ENCODE measurements at regions not wholly inside any gene's neighbourhood (a gene's known extent, or its start where the extent isn't known, plus 50 kb on each side); places are given as distances from the start of the nearest gene placed in this dataset.

GRCh38 chr7:22676385-22676784 lies 50.6 kb upstream of the IL6 start:
- TF ChIP-seq FOXM1 (IDR thresholded peaks at IDR 0.05; ENCODE audit: low read depth): no peak
- no peak for TF ChIP-seq CHD2 (IDR thresholded peaks at IDR 0.05; ENCODE audit: low read length, partially characterized antibody)
- no peak for TF ChIP-seq JUND (IDR thresholded peaks at IDR 0.05)
- no peak for TF ChIP-seq GATA2 (CRISPR knock-in tag; IDR thresholded peaks at IDR 0.05)
- Histone ChIP-seq H2AFZ (ENCODE audit: low read depth) (no peak overlapping the region), H3K4me3 (ENCODE audit: low read depth in 2 of 2, low read length in 1 of 2) (no peak overlapping the region), H3K9ac (no peak overlapping the region), H3K4me2 (no peak overlapping the region), H3K27ac (ENCODE audit: low read depth in 2 of 2, low read length in 1 of 2) (no peak overlapping the region), H4K20me1 (ENCODE audit: insufficient read depth) (no peaks in the 10 kb centered on the region), H3F3A (replicated peaks; ENCODE audit: insufficient read depth) (no peaks in the 10 kb centered on the region), H3K27me3 (ENCODE audit: insufficient read depth) (peaks cover 20% of the 10 kb centered on the region), H3K36me3 (replicated peaks in 1 of 2; ENCODE audit: control insufficient read depth in 1 of 2, insufficient read depth in 2 of 2, low read length in 1 of 2) (no peaks in the 10 kb centered on the region), H3K4me1 (ENCODE audit: control insufficient read depth in 1 of 2, insufficient read depth in 2 of 2, low read depth in 1 of 2, low read length in 1 of 2) (no peaks in the 10 kb centered on the region), H3K9me2 (no peaks in the 10 kb centered on the region), H3K9me3 (no peaks in the 10 kb centered on the region), H3K79me2 (ENCODE audit: insufficient read depth) (no peaks in the 10 kb centered on the region)
- no peak for DNase-seq
- POLR2A ChIA-PET: no interaction called here
- WGBS (ENCODE audit: low lambda C conversion rate): 9% methylated on average over 2 of the region's 2 CpGs
- CTCF ChIA-PET: no interaction called here

GRCh38 chr7:22675917-22676343 lies 51.1 kb upstream of the IL6 start:
- CTCF ChIA-PET: interaction anchor here (0.6 kb wide), 1 partner anchor 8 kb away, joined by 3 read pairs; no protein-coding TSS in a partner anchor
- H2AFZ ChIP-seq (ENCODE audit: low read depth): no peak overlapping the region
- H3K4me1 ChIP-seq (ENCODE audit: control insufficient read depth in 1 of 2, insufficient read depth in 2 of 2, low read depth in 1 of 2, low read length in 1 of 2): no peaks in the 10 kb centered on the region
- H3K27me3 ChIP-seq (ENCODE audit: insufficient read depth): peaks cover 16% of the 10 kb centered on the region
- no peaks in the 10 kb centered on the region for H3K9me2 ChIP-seq
- POLR2A ChIA-PET: no interaction called here
- no peak for DNase-seq
- H4K20me1 ChIP-seq (ENCODE audit: insufficient read depth): no peaks in the 10 kb centered on the region
- no peaks in the 10 kb centered on the region for H3F3A ChIP-seq (replicated peaks; ENCODE audit: insufficient read depth)
- no peak overlapping the region for H3K4me2 ChIP-seq
- no peak overlapping the region for H3K9ac ChIP-seq
- H3K36me3 ChIP-seq (replicated peaks in 1 of 2; ENCODE audit: control insufficient read depth in 1 of 2, insufficient read depth in 2 of 2, low read length in 1 of 2): no peaks in the 10 kb centered on the region
- no peak overlapping the region for H3K4me3 ChIP-seq (ENCODE audit: low read depth in 2 of 2, low read length in 1 of 2)
- no peak for TF ChIP-seq RXRA (IDR thresholded peaks at IDR 0.05; ENCODE audit: borderline replicate concordance, low read depth)
- TF ChIP-seq RAD21 (IDR thresholded peaks at IDR 0.05; ENCODE audit: low read length): no peak
- TF ChIP-seq GABPA (IDR thresholded peaks at IDR 0.05; ENCODE audit: low read depth): no peak
- no peak for TF ChIP-seq SIN3A (IDR thresholded peaks at IDR 0.05; ENCODE audit: borderline replicate concordance, low read depth, low read length)
- no peak for TF ChIP-seq JUND (IDR thresholded peaks at IDR 0.05)
- TF ChIP-seq YY1 (IDR thresholded peaks at IDR 0.05; ENCODE audit: low read depth): no peak
- no peak for TF ChIP-seq EZH2phosphoT487 (IDR thresholded peaks at IDR 0.05; ENCODE audit: borderline replicate concordance, low read depth)
- H3K79me2 ChIP-seq (ENCODE audit: insufficient read depth): no peaks in the 10 kb centered on the region
- 31% methylated on average over 2 of the region's 2 CpGs for WGBS (ENCODE audit: low lambda C conversion rate)
- H3K27ac ChIP-seq (ENCODE audit: low read depth in 2 of 2, low read length in 1 of 2): no peak overlapping the region
- no peaks in the 10 kb centered on the region for H3K9me3 ChIP-seq

DNA sequence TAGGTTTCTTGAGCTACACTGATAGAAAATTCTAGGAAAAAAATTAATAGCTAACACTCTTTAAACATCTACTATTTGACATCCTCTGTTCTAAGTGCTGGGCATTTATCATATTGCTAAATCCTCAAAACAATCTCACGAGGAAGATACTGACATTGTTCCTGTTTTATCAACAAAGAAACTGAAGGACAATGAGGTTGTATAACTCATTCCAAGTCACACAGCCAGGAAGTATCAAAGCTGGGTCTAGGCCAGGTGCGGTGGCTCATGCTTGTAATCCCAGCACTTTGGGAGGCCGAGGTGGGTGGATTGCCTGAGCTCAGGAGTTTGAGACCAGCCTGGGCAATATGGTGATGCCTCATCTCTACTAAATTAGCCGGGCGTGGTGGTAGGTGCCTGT lies 51.6 kb upstream of the IL6 start:
- H3K4me3 ChIP-seq (ENCODE audit: low read depth in 2 of 2, low read length in 1 of 2): no peak overlapping the region
- no peaks in the 10 kb centered on the region for H3K36me3 ChIP-seq (replicated peaks in 1 of 2; ENCODE audit: control insufficient read depth in 1 of 2, insufficient read depth in 2 of 2, low read length in 1 of 2)
- CTCF ChIA-PET: interaction anchor here (0.6 kb wide), 1 partner anchor 8 kb away, joined by 3 read pairs; no protein-coding TSS in a partner anchor
- POLR2A ChIA-PET: no interaction called here
- no peaks in the 10 kb centered on the region for H3K79me2 ChIP-seq (ENCODE audit: insufficient read depth)
- H3F3A ChIP-seq (replicated peaks; ENCODE audit: insufficient read depth): no peaks in the 10 kb centered on the region
- H3K9ac ChIP-seq: no peak overlapping the region
- H3K27me3 ChIP-seq (ENCODE audit: insufficient read depth): peaks cover 11% of the 10 kb centered on the region
- no peaks in the 10 kb centered on the region for H3K4me1 ChIP-seq (ENCODE audit: control insufficient read depth in 1 of 2, insufficient read depth in 2 of 2, low read depth in 1 of 2, low read length in 1 of 2)
- no peak overlapping the region for H3K27ac ChIP-seq (ENCODE audit: low read depth in 2 of 2, low read length in 1 of 2)
- H2AFZ ChIP-seq (ENCODE audit: low read depth): no peak overlapping the region
- no peaks in the 10 kb centered on the region for H3K9me2 ChIP-seq
- H3K4me2 ChIP-seq: no peak overlapping the region
- H3K9me3 ChIP-seq: no peaks in the 10 kb centered on the region
- no peak for DNase-seq
- WGBS (ENCODE audit: low lambda C conversion rate): 17% methylated on average over 5 of the region's 5 CpGs
- H4K20me1 ChIP-seq (ENCODE audit: insufficient read depth): no peaks in the 10 kb centered on the region
- TF ChIP-seq FOSL2 (IDR thresholded peaks at IDR 0.05; ENCODE audit: borderline replicate concordance, low read depth) (no peak), EZH2phosphoT487 (IDR thresholded peaks at IDR 0.05; ENCODE audit: borderline replicate concordance, low read depth) (no peak), ZBTB33 (IDR thresholded peaks at IDR 0.05; ENCODE audit: borderline replicate concordance, low read depth) (no peak), EP300 (IDR thresholded peaks at IDR 0.05; ENCODE audit: borderline replicate concordance in 1 of 2, low read depth in 1 of 2, low read length in 1 of 2) (no peak), TEAD4 (IDR thresholded peaks at IDR 0.05; ENCODE audit: borderline replicate concordance, insufficient read depth) (no peak), YY1 (IDR thresholded peaks at IDR 0.05; ENCODE audit: low read depth) (no peak), MXI1 (IDR thresholded peaks at IDR 0.05; ENCODE audit: low read depth, low read length) (no peak), USF2 (IDR thresholded peaks at IDR 0.05; ENCODE audit: borderline replicate concordance, low read depth, low read length) (no peak), IRF3 (IDR thresholded peaks at IDR 0.05; ENCODE audit: low read depth, low read length) (no peak), RAD21 (IDR thresholded peaks at IDR 0.05; ENCODE audit: low read length) (no peak), FOXM1 (IDR thresholded peaks at IDR 0.05; ENCODE audit: low read depth) (no peak), RCOR1 (IDR thresholded peaks at IDR 0.05; ENCODE audit: low read length) (no peak), RFX5 (IDR thresholded peaks at IDR 0.05; ENCODE audit: low read length) (no peak), JUND (IDR thresholded peaks at IDR 0.05) (no peak)

Measured in SK-N-SH (cell line).